MCF 10A (cell line): ENCODE measurements at regions not wholly inside any gene's neighbourhood (a gene's known extent, or its start where the extent isn't known, plus 50 kb on each side); places are given as distances from the start of the nearest gene placed in this dataset.

ENCODE experiments used
- BruUV-seq: library from RNA; stranded (reverse); fragments of 400-500 nt; replicated peaks from 2 replicates; lab custom pipeline; 2021; lab: Mats Ljungman, UMichigan
- CTCF ChIA-PET: fragments of 300-600 bp; sonication (Branson Sonifier 250); formaldehyde crosslinking; extraction: SDS; loops from one replicate; lab custom pipeline; 2021; ENCODE audit warnings: antibody characterized with exemption, inconsistent platforms; lab: Yijun Ruan, JAX
- POLR2A ChIA-PET: fragments of 300-600, 350-650 bp; sonication (Branson Sonifier 250); formaldehyde crosslinking; extraction: SDS; loops from one replicate; lab custom pipeline; 2020; ENCODE audit warnings: antibody characterized with exemption, inconsistent platforms; lab: Yijun Ruan, JAX
- DNase-seq: peaks from one replicate; pipeline ENCODE4 v3.0.0-alpha.2; 2018; ENCODE audit not compliant: unreplicated experiment
- H3K27ac Mint-ChIP-seq: one replicate; pipeline ENCODE4 v1.8.0; 2022; ENCODE audit warnings: mild to moderate bottlenecking, low read depth, mixed read lengths; ENCODE audit not compliant: unreplicated experiment
- H3K27me3 Mint-ChIP-seq: one replicate; pipeline ENCODE4 v1.8.0; 2022; ENCODE audit warnings: mixed read lengths; ENCODE audit not compliant: insufficient read depth, unreplicated experiment
- H3K36me3 Mint-ChIP-seq: one replicate; pipeline ENCODE4 v1.8.0; 2022; ENCODE audit warnings: mild to moderate bottlenecking, moderate library complexity, mixed read lengths; ENCODE audit not compliant: insufficient read depth, unreplicated experiment
- H3K4me1 Mint-ChIP-seq: one replicate; pipeline ENCODE4 v1.8.0; 2022; ENCODE audit warnings: mixed read lengths; ENCODE audit not compliant: insufficient read depth, unreplicated experiment
- H3K4me3 Mint-ChIP-seq: one replicate; pipeline ENCODE4 v1.8.0; 2022; ENCODE audit warnings: mild to moderate bottlenecking, moderate library complexity, mixed read lengths; ENCODE audit not compliant: unreplicated experiment
- H3K9me3 Mint-ChIP-seq: one replicate; pipeline ENCODE4 v1.8.0; 2022; ENCODE audit warnings: mixed read lengths; ENCODE audit not compliant: unreplicated experiment
- intact Hi-C: fragments of 100-400 bp; cut with micrococcal nuclease; formaldehyde crosslinking; loops from 2 replicates; pipeline ENCODE4 v1.14.1; 2022
- TF ChIP-seq, protein P1 (sequence below): fragments of 200-600 bp; IDR thresholded peaks from one replicate; pipeline ENCODE4 v1.8.0; 2022; ENCODE audit warnings: antibody characterized with exemption, mild to moderate bottlenecking; ENCODE audit not compliant: unreplicated experiment

DNA sequence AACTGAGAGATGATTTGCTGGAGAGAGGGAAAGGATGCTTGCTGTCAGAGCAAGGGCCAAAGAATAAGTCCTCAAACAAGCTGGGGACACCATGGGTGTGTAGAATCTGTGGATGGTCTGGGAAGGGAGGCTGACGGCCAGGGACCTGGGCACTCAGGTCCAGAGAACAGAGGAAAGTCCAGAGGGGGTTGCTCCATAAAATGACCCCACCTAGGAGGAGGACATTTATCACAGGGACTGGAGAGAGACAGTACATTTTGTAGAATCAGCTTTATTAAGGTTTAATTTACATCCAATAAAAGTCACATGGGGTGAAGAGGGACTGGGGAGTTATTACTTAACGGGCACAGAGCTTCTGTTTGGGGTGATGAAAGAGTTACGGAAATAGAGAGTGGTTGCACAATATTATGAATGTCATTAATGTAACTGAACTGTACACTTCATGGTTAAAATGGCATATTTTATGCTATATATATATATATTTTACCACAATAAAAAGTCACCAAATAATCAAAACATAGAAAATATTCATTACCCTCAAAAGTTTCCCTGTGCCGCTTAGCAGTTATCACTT lies 73.0 kb upstream of the ABCD3 start:
- Mint-ChIP-seq H3K4me1 (peaks cover 7% of the 10 kb centered on the region), H3K4me3 (no peak overlapping the region), H3K36me3 (no peaks in the 10 kb centered on the region), H3K27ac (no peak overlapping the region), H3K27me3 (peaks cover 13% of the 10 kb centered on the region), H3K9me3 (no peaks in the 10 kb centered on the region)
- no peak for DNase-seq
- ChIA-PET CTCF (interaction anchor here (0.5 to 2.1 kb wide), 9 partner anchors 9 to 461 kb away, joined by 3 to 8 read pairs (median 3); no protein-coding TSS in a partner anchor), POLR2A (no interaction called here)
- intact Hi-C loops: no loop called here
- TF ChIP-seq, protein P1, sequence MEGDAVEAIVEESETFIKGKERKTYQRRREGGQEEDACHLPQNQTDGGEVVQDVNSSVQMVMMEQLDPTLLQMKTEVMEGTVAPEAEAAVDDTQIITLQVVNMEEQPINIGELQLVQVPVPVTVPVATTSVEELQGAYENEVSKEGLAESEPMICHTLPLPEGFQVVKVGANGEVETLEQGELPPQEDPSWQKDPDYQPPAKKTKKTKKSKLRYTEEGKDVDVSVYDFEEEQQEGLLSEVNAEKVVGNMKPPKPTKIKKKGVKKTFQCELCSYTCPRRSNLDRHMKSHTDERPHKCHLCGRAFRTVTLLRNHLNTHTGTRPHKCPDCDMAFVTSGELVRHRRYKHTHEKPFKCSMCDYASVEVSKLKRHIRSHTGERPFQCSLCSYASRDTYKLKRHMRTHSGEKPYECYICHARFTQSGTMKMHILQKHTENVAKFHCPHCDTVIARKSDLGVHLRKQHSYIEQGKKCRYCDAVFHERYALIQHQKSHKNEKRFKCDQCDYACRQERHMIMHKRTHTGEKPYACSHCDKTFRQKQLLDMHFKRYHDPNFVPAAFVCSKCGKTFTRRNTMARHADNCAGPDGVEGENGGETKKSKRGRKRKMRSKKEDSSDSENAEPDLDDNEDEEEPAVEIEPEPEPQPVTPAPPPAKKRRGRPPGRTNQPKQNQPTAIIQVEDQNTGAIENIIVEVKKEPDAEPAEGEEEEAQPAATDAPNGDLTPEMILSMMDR: no peak
- no TSS peak for BruUV-seq

GRCh38 chr1:94342416-94342815 lies 75.8 kb upstream of the ABCD3 start:
- intact Hi-C loops: no loop called here
- POLR2A ChIA-PET: no interaction called here
- TF ChIP-seq, protein P1: no peak
- no peak overlapping the region for H3K27ac Mint-ChIP-seq
- peaks cover 24% of the 10 kb centered on the region for H3K27me3 Mint-ChIP-seq
- no peaks in the 10 kb centered on the region for H3K9me3 Mint-ChIP-seq
- CTCF ChIA-PET: interaction anchor here (0.6 to 3.9 kb wide), 5 partner anchors 9 to 317 kb away, joined by 3 to 29 read pairs (median 9); no protein-coding TSS in a partner anchor
- DNase-seq: no peak
- H3K4me1 Mint-ChIP-seq: peaks cover 7% of the 10 kb centered on the region
- no peak overlapping the region for H3K4me3 Mint-ChIP-seq
- no peaks in the 10 kb centered on the region for H3K36me3 Mint-ChIP-seq
- no TSS peak for BruUV-seq

GRCh38 chr1:94339206-94339927 lies 78.8 kb upstream of the ABCD3 start:
- no TSS peak for BruUV-seq
- no peak overlapping the region for H3K27ac Mint-ChIP-seq
- H3K9me3 Mint-ChIP-seq: no peaks in the 10 kb centered on the region
- H3K27me3 Mint-ChIP-seq: peaks cover 24% of the 10 kb centered on the region
- no peak overlapping the region for H3K4me3 Mint-ChIP-seq
- no peaks in the 10 kb centered on the region for H3K36me3 Mint-ChIP-seq
- H3K4me1 Mint-ChIP-seq: no peaks in the 10 kb centered on the region
- TF ChIP-seq, protein P1: no peak
- no peak for DNase-seq
- CTCF ChIA-PET: interaction anchor here (0.6 to 2.2 kb wide), 9 partner anchors 124 to 478 kb away, joined by 3 to 18 read pairs (median 4); no protein-coding TSS in a partner anchor
- POLR2A ChIA-PET: interaction anchor here (0.6 kb wide), 2 partner anchors 116 to 258 kb away, joined by 3 read pairs; no protein-coding TSS in a partner anchor
- intact Hi-C loops: no loop called here

DNA sequence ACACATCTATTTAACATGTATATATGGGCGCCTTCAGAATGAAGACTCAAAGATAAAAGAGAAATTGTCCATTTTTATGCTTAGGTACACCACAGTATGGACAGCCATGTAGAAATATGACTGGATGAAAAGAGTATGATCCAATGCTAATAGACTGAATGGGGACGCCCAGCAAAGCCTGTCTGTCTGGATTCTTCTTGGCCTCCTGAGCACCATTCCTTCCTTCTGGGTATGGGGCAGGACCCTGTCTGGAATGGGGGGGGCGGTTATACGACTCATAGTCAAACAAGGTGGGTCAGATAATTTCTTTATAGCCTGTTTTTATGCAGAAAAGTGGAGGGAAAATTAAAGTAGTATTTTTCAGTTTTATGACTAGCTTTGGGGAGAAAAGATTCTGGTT lies 81.2 kb upstream of the ABCD3 start:
- H3K9me3 Mint-ChIP-seq: no peaks in the 10 kb centered on the region

More for the DNA sequence above, 81.2 kb upstream of the ABCD3 start:
- BruUV-seq: no TSS peak
- intact Hi-C loops: loop anchor here (1.0 to 2.0 kb wide), 3 partner anchors 126 to 466 kb away; no protein-coding TSS in a partner anchor
- CTCF ChIA-PET: interaction anchor here (0.6 to 14.2 kb wide), 34 partner anchors 8 to 520 kb away, joined by 3 to 391 read pairs (median 6); no protein-coding TSS in a partner anchor
- peaks cover 11% of the 10 kb centered on the region for H3K27me3 Mint-ChIP-seq
- no peak overlapping the region for H3K27ac Mint-ChIP-seq
- POLR2A ChIA-PET: interaction anchor here (1.4 kb wide), 1 partner anchor 312 kb away, joined by 4 read pairs; no protein-coding TSS in a partner anchor
- H3K4me1 Mint-ChIP-seq: no peaks in the 10 kb centered on the region
- no peak for DNase-seq
- no peaks in the 10 kb centered on the region for H3K36me3 Mint-ChIP-seq
- H3K4me3 Mint-ChIP-seq: no peak overlapping the region
- TF ChIP-seq, protein P1: no peak
